HepG2 (cell line): ENCODE measurements at regions not wholly inside any gene's neighbourhood (a gene's known extent, or its start where the extent isn't known, plus 50 kb on each side); places are given as distances from the start of the nearest gene placed in this dataset.

Experiments used
- ATAC-seq: fragments of 200-7000 bp; cut with Tn5 transposase; 3 replicates; pipeline ENCODE4 v1.9.1; 2020; ENCODE audit warnings: mild to moderate bottlenecking, moderate library complexity
- BruUV-seq: library from RNA; stranded (reverse); fragments of 400-500 nt; replicated peaks from 2 replicates; lab custom pipeline; 2021; lab: Mats Ljungman, UMichigan
- CTCF ChIA-PET: fragments of 300-600 bp; formaldehyde crosslinking; extraction: SDS; loops from one replicate; lab custom pipeline; 2021; ENCODE audit warnings: low total read pairs, inconsistent platforms, low intra/inter-chr PET ratio; lab: Yijun Ruan, JAX
- POLR2A ChIA-PET: fragments of 350-600 bp; sonication (Branson Sonifier 250); formaldehyde crosslinking; loops from one replicate; lab custom pipeline; 2020; ENCODE audit warnings: antibody characterized with exemption, inconsistent platforms; lab: Yijun Ruan, JAX
- DNase-seq: peaks from one replicate; pipeline ENCODE4 v3.0.0-alpha.2; 2015; ENCODE audit warnings: low spot score
- FAIRE-seq: peaks from 3 replicates; lab custom pipeline; 2011; peaks lifted over from hg19 to GRCh38; lab: Jason Lieb, UNC
- H2AFZ ChIP-seq: one replicate; pipeline ENCODE4 v1.6.1; 2011; ENCODE audit warnings: low read length, inconsistent platforms
- H3K27ac ChIP-seq: fragments of 300-600 bp; 3 replicates; pipeline ENCODE4 v1.8.0; 2011; ENCODE audit warnings: mixed run types, mild to moderate bottlenecking, mixed read lengths, low read length, inconsistent platforms; ENCODE audit not compliant: insufficient read depth; ENCODE audit errors: extremely low read length
- H3K27me3 ChIP-seq, 2 experiments: fragments of 200-600 bp in 1 of 2; 2 replicates in 1 of 2; 3 replicates in 1 of 2; pipeline versions ENCODE4 v1.6.0 to v1.8.0; 2011; ENCODE audit warnings: low read length in 2 of 2, mild to moderate bottlenecking in 2 of 2, moderate library complexity in 2 of 2, inconsistent platforms in 1 of 2; ENCODE audit not compliant: insufficient read depth in 2 of 2, control insufficient read depth in 1 of 2
- H3K36me3 ChIP-seq, 2 experiments: fragments of 200-600 bp in 1 of 2; replicated peaks in 1 of 2; 2 replicates in 1 of 2; 3 replicates in 1 of 2; pipeline versions ENCODE4 v1.5.1 to v1.8.0; 2011; ENCODE audit warnings: low read length in 2 of 2, inconsistent platforms in 1 of 2; ENCODE audit not compliant: insufficient read depth in 2 of 2, control insufficient read depth in 1 of 2
- H3K4me1 ChIP-seq: 2 replicates; pipeline ENCODE4 v1.5.1; 2012; ENCODE audit warnings: low read length, inconsistent platforms; ENCODE audit not compliant: insufficient read depth
- H3K4me2 ChIP-seq: 2 replicates; pipeline ENCODE4 v1.6.0; 2011; ENCODE audit warnings: low read depth, low read length, inconsistent platforms
- H3K4me3 ChIP-seq, 3 experiments: fragments of 200-600 bp in 1 of 3; sonication (generic), shearing (Covaris generic) in 1 of 3; replicated peaks in 1 of 3; 2 replicates each; pipeline ENCODE4 v1.5.1; 2011 to 2016; ENCODE audit warnings: low read length in 3 of 3, inconsistent platforms in 2 of 3, low read depth in 2 of 3, mild to moderate bottlenecking in 2 of 3, control low read depth in 1 of 3, mixed read lengths in 1 of 3; ENCODE audit not compliant: insufficient read depth in 1 of 3
- H3K79me2 ChIP-seq: one replicate; pipeline ENCODE4 v1.6.1; 2011; ENCODE audit warnings: low read length, inconsistent platforms; ENCODE audit not compliant: insufficient read depth
- H3K9ac ChIP-seq: 2 replicates; pipeline ENCODE4 v1.6.0; 2011; ENCODE audit warnings: mild to moderate bottlenecking, low read depth, low read length, inconsistent platforms; ENCODE audit not compliant: insufficient read depth
- H3K9me3 ChIP-seq: 2 replicates; pipeline ENCODE4 v1.5.1; 2012; ENCODE audit warnings: mild to moderate bottlenecking, low read length
- H4K20me1 ChIP-seq: 2 replicates; pipeline ENCODE4 v1.6.0; 2011; ENCODE audit warnings: inconsistent platforms, mild to moderate bottlenecking, low read length, moderate library complexity; ENCODE audit not compliant: insufficient read depth
- ATF7 ChIP-seq, 2 experiments: fragments of 450-650 bp in 1 of 2; sonication (generic) in 1 of 2; formaldehyde crosslinking in 1 of 2; IDR thresholded peaks; 2 replicates each; pipeline versions ENCODE4 v1.4.0 to v1.6.1; 2016 to 2020; ENCODE audit warnings: antibody characterized with exemption in 1 of 2, mild to moderate bottlenecking in 1 of 2, missing genetic modification reagents in 1 of 2
- CREB1 ChIP-seq, 2 experiments: fragments of 450-650 bp in 1 of 2; IDR thresholded peaks; 2 replicates each; pipeline ENCODE4 v1.6.1; 2016 to 2017; ENCODE audit warnings: control low read depth in 1 of 2, mild to moderate bottlenecking in 1 of 2, missing compliant biosample characterization in 1 of 2, missing genetic modification characterization in 1 of 2
- FOXP1 ChIP-seq, 2 experiments: fragments of 450-650 bp in 1 of 2; IDR thresholded peaks; 2 replicates each; pipeline ENCODE4 v1.6.1; 2017 to 2018; ENCODE audit warnings: antibody characterized with exemption in 1 of 2
- SMAD9 ChIP-seq: sonication (generic); formaldehyde crosslinking; IDR thresholded peaks from 2 replicates; pipeline ENCODE4 v1.5.1; 2020; ENCODE audit warnings: mild to moderate bottlenecking, missing genetic modification reagents
- ZNF33A ChIP-seq: sonication (generic); formaldehyde crosslinking; IDR thresholded peaks from 2 replicates; pipeline ENCODE4 v1.5.1; 2020; ENCODE audit warnings: missing genetic modification reagents, mild to moderate bottlenecking, moderate library complexity, borderline replicate concordance
- WGBS: methylation state at CpG from one replicate; pipeline ENCODE4 v1.1.6; 2017; ENCODE audit warnings: low lambda C conversion rate; 5-methylcytosine and 5-hydroxymethylcytosine counted together
- in situ Hi-C: cut with HindIII; loops from 2 replicates; pipeline ENCODE4 v1.10.0; 2017; ENCODE audit warnings: low pct_unique_long_range_greater_than_20kb; ENCODE audit not compliant: extremely low pct_ligation_motif_present
- intact Hi-C: fragments of 100-400 bp; cut with micrococcal nuclease; formaldehyde crosslinking; loops from one replicate; pipeline ENCODE4 v1.10.0; 2022; ENCODE audit not compliant: unreplicated experiment
- TF ChIP-seq, protein P1 (sequence below): IDR thresholded peaks from 2 replicates; pipeline ENCODE4 v1.6.1; 2016; ENCODE audit warnings: missing compliant biosample characterization, missing genetic modification reagents, borderline replicate concordance
- TF ChIP-seq, protein P2 (sequence below): IDR thresholded peaks from 2 replicates; pipeline ENCODE4 v1.6.1; 2016; ENCODE audit warnings: control low read depth
- TF ChIP-seq, protein P3 (sequence below): sonication (generic); formaldehyde crosslinking; IDR thresholded peaks from 2 replicates; pipeline ENCODE4 v1.4.0; 2020; ENCODE audit warnings: low read depth, mild to moderate bottlenecking, missing genetic modification reagents

DNA sequence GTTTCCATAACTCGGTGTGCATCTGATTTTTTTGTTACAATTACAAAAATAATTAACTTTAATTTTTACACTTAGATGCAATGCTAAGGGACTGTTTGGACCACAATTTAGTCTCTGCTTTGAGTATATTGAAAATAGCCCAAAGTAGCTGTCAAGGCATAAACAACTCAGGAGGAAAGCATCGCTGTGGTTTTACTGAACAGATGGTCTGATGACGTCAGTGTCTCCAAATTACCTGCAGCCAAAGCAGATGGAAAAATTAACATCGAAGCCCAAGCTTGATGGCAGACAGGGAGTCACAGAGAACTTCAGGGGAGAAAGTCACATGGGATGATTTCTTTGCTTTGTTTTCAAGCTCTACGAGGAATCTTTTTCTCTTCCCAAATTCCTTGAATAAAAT is 83.1 kb upstream of the PLCL2 start:
- TF ChIP-seq FOXP1 (IDR thresholded peaks at IDR 0.05) (no peak), FOXP1 (CRISPR knock-in tag; IDR thresholded peaks at IDR 0.05) (no peak), CREB1 (IDR thresholded peaks at IDR 0.05) (peak; percentile 91), CREB1 (CRISPR knock-in tag; IDR thresholded peaks at IDR 0.05) (no peak), SMAD9 (CRISPR knock-in tag) (no peak), ATF7 (IDR thresholded peaks at IDR 0.05) (peak; percentile 89), ATF7 (CRISPR knock-in tag; IDR thresholded peaks at IDR 0.05) (no peak), ZNF33A (CRISPR knock-in tag) (no peak)
- TF ChIP-seq, protein P1, sequence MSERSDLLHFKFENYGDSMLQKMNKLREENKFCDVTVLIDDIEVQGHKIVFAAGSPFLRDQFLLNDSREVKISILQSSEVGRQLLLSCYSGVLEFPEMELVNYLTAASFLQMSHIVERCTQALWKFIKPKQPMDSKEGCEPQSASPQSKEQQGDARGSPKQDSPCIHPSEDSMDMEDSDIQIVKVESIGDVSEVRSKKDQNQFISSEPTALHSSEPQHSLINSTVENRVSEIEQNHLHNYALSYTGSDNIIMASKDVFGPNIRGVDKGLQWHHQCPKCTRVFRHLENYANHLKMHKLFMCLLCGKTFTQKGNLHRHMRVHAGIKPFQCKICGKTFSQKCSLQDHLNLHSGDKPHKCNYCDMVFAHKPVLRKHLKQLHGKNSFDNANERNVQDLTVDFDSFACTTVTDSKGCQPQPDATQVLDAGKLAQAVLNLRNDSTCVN (CRISPR knock-in tag): no peak
- TF ChIP-seq, protein P2, sequence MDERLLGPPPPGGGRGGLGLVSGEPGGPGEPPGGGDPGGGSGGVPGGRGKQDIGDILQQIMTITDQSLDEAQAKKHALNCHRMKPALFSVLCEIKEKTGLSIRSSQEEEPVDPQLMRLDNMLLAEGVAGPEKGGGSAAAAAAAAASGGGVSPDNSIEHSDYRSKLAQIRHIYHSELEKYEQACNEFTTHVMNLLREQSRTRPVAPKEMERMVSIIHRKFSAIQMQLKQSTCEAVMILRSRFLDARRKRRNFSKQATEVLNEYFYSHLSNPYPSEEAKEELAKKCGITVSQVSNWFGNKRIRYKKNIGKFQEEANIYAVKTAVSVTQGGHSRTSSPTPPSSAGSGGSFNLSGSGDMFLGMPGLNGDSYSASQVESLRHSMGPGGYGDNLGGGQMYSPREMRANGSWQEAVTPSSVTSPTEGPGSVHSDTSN: no peak
- TF ChIP-seq, protein P3, sequence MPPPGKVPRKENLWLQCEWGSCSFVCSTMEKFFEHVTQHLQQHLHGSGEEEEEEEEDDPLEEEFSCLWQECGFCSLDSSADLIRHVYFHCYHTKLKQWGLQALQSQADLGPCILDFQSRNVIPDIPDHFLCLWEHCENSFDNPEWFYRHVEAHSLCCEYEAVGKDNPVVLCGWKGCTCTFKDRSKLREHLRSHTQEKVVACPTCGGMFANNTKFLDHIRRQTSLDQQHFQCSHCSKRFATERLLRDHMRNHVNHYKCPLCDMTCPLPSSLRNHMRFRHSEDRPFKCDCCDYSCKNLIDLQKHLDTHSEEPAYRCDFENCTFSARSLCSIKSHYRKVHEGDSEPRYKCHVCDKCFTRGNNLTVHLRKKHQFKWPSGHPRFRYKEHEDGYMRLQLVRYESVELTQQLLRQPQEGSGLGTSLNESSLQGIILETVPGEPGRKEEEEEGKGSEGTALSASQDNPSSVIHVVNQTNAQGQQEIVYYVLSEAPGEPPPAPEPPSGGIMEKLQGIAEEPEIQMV: no peak
- TF ChIP-seq, all 625 proteins: peak for 2
- 9% methylated on average over 5 of the region's 5 CpGs for WGBS
- Histone ChIP-seq H3K9me3 (no peaks in the 10 kb centered on the region), H3K4me2 (no peak overlapping the region), H2AFZ (no peak overlapping the region), H3K36me3 (no peaks in the 10 kb centered on the region), H3K27me3 (no peaks in the 10 kb centered on the region; a peak in 1 of 5 replicates), H3K79me2 (no peaks in the 10 kb centered on the region), H3K27ac (no peak overlapping the region), H4K20me1 (no peaks in the 10 kb centered on the region), H3K9ac (no peak overlapping the region), H3K4me3 (no peak overlapping the region), H3K4me1 (no peaks in the 10 kb centered on the region)
- intact Hi-C loops: no loop called here
- POLR2A ChIA-PET: no interaction called here
- CTCF ChIA-PET: no interaction called here
- BruUV-seq: no TSS peak
- ATAC-seq: no peak
- no peak for DNase-seq
- in situ Hi-C loops: no loop called here
- FAIRE-seq: no peak
